HG02798 (cell line): ENCODE measurements at regions not wholly inside any gene's neighbourhood (a gene's known extent, or its start where the extent isn't known, plus 50 kb on each side); places are given as distances from the start of the nearest gene placed in this dataset.
"Not testable (repeated sequence)": the region's sequence is repeated elsewhere in the genome, so short reads cannot be mapped to it uniquely, and the experiment has no call there.

Source experiments
- ATAC-seq: cut with Tn5 transposase; IDR thresholded peaks from one replicate; pipeline ENCODE4 v1.9.1; 2021; ENCODE audit warnings: mild to moderate bottlenecking; ENCODE audit not compliant: unreplicated experiment, poor library complexity

- no peak for ATAC-seq
Observed at GRCh38 chr1:166601650-166602278, 237.5 kb upstream of the POGK start.

DNA sequence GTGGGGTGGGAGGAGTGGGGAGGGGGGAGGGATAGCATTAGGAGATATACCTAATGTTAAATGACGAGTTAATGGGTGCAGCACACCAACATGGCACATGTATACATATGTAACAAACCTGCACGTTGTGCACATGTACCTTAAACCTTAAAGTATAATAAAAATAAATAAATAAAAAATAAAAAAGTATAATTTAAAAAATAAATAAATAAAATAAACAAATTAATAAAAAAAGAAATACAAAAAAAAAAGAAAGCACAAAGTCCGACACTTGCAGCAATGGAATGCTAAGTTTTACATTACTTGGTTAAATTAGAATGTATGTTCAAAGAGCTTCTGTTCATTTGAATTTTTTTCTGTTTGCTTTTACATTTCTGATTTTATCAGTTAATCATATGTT is 236.5 kb upstream of the POGK start:
- ATAC-seq: not testable (repeated sequence)

GRCh38 chr1:166603296-166603695 is 236.0 kb upstream of the POGK start:
- ATAC-seq: no peak

- ATAC-seq: no peak
Observed at GRCh38 chr1:166605137-166605536, 234.1 kb upstream of the POGK start.

DNA sequence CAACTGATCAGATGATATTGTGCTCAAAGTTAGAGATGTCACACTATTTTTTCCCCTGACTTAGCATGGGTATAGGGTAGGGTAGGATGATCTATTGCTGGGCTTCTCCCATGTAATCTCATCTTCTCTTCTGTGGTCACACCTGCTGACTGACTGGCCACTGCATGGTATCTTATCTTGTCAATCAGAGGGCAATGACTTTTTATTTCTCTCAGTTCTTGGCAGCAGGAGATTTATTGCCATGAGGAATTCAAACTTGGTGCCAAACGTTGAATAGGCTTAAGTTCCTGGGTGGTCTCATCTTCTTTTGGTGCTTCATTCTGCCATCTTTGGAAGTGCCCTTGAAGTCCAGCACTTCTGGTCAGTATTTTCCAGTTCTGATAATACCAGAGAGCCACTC is 226.4 kb upstream of the POGK start:
- ATAC-seq: no peak

DNA sequence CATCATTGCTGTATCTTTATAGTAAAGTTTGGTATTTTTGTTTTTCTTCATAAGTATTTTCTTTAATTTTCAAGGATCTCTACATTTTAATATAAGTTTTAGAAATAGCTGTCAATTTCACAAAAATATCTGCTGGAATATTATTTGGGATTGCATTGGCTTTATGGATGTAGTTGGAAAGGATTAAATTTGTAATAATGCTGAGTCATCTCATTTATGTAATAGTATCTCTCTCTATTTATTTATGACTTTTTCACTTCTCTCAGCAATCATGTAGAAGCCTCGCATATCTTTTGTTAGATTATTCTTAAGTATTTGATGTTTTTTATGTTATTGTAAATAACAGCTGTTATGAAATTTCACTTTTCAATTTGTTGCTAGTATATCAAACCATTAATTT is 223.1 kb upstream of the POGK start:
- ATAC-seq: no peak

GRCh38 chr1:166626711-166627110 is 212.6 kb upstream of the POGK start:
- no peak for ATAC-seq

GRCh38 chr1:166627558-166627957 is 211.7 kb upstream of the POGK start:
- ATAC-seq: no peak

GRCh38 chr1:166628259-166628658 is 211.0 kb upstream of the POGK start:
- no peak for ATAC-seq

DNA sequence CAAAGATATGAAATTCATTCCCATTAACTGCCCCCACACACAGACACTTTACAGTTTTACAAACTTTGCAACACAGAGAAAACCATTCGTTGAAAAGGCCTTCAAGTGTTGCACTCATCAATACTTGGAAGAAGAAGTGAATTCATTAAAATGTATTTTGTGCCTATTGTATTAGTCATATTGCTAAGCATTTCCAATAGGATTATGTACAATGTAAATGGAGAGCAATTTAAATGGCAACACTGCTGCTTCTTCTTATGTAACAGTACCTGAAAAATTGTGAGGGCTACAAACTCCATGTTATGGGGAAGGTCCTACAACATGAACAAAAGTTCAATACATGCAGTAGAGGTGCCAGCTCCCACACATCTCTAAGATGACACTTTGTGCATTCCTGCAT is 209.3 kb upstream of the POGK start:
- no peak for ATAC-seq

DNA sequence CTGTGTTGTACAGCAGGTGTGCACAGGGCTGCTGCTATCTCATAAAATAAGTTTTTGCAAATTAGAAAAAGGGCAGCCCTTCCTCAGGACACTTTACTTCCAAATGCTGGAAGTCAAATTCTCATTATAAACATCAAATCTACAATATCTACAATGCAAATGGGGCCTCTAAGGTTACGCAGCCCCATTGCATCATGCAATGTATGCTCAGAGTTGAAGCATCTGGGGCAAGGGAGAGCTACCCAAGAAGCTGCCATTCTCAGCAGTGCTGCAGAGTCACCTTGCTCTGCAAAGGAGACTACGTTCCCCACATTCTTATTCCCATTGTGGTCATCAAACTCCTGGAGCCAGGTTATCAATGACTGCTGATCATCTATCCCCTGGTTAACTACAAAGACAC is 208.9 kb upstream of the POGK start:
- no peak for ATAC-seq

- no peak for ATAC-seq
Observed at GRCh38 chr1:166638137-166638536, 201.1 kb upstream of the POGK start.

DNA sequence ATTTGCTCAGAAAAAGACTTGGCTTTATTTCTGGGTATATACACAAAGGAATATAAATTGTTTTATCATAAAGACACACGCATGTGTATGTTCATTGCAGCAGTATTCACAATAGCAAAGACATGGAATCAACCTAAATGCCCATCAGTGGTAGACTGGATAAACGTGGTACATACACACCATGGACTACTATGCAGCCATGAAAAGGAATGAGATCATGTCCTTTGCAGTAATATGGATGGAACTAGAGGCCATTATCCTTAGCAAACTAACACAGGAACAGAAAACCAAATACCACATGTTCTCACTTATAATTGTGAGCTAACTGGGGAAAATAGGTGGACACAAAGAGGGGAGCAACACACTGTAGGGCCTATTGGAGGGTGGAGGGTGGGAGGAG is 182.0 kb upstream of the POGK start:
- not testable (repeated sequence) for ATAC-seq

DNA sequence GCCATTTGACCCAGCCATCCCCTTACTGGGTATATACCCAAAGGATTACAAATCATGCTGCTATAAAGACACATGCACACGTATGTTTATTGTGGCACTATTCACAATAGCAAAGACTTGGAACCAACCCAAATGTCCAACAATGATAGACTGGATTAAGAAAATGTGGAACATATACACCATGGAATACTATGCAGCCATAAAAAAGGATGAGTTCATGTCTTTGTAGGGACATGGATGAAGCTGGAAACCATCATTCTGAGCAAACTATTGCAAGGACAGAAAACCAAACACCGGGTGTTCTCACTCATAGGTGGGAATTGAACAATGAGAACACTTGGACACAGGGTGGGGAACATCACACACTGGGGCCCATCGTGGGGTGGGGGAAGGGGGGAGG is 172.5 kb upstream of the POGK start:
- not testable (repeated sequence) for ATAC-seq

DNA sequence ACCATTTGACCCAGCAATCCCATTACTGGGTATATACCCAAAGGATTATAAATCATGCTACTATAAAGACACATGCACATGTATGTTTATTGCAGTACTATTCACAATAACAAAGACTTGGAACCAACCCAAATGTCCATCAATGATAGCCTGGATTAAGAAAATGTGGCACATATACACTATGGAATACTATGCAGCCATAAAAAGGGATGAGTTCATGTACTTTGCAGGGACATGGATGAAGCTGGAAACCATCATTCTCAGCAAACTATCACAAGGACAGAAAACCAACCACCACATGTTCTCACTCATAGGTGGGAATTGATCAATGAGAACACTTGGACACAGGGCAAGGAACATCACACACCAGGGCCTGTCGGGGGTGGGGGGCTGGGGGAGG is 171.7 kb upstream of the POGK start:
- ATAC-seq: not testable (repeated sequence)

DNA sequence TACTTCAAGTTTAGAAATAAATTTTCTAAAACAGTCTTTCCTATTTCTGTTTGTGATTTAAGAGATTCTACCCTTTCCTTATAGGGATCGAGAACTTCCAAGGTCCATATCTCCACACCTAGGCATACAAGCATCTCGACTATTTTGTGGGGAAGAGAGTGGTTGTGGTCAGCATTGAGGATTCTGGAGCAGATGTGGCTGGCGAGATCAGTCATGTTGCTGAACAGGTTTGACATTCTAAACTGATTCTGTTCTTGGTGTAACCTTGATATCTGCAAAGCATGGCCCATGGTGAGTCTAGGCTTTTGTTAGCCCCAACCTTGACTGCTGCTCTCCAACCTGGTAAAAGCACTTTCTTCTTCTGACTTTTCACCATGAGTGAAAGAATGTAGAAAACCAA is 167.6 kb upstream of the POGK start:
- ATAC-seq: no peak

- no peak for ATAC-seq
Observed at GRCh38 chr1:166673722-166674121, 165.6 kb upstream of the POGK start.

DNA sequence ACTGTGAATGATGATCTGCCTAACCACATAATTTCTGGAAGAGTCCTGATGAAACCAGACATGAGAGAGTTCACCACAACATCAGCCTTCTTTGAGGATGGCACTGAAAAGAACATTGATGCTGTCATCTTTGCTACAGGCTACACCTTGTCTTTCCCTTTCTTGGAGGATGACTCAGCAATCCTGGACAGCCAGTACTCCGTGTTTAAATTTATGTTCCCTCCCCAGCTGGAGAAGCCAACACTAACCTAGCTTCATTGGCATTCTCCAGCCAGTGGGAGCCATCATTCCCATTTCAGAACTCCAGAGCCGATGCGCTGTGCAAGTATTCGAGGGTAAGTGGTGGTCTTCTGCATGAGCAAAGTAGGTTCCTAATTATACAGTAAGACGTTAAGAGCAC is 164.1 kb upstream of the POGK start:
- no peak for ATAC-seq

DNA sequence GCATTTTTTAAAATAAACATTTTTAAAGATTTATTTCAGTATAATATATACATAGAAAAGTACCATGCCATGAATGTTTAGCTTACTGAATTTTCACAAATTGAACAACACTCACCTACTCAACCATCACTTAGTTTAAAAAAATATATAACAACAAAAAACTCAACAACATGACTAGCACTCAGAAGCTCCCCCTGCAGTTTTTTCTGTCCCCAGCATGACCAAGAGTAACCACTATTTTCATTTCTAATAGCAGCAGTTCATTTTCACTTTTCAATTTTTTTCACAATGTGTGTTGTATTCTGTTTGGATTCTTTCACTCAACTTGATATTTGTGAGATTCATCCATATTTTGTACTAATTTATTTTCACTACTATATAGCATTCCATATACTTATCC is 162.3 kb upstream of the POGK start:
- no peak for ATAC-seq

GRCh38 chr1:166679369-166679768 is 159.9 kb upstream of the POGK start:
- ATAC-seq: no peak

- ATAC-seq: no peak
Observed at GRCh38 chr1:166682588-166682987, 156.7 kb upstream of the POGK start.

DNA sequence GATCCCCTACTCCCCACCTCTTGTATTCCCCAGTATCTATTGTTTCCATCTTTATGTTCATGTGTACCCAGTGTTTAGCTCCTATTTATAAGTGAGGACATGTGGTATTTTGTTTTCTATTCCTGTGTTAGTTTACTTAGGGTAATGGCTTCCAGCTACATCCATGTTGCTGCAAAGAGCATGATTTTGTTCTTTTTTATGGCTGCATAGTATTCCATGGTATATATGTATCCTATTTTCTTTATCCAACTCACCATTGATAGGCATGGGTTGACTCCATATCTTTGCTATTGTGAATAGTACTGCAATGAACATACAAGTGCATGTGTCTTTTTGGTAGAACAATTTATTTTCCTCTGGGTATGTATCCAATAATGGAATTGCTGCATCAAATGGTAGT is 154.6 kb upstream of the POGK start:
- not testable (repeated sequence) for ATAC-seq

- ATAC-seq: no peak
Observed at GRCh38 chr1:166685200-166685599, 154.1 kb upstream of the POGK start.
